DMS114 treated with DMSO at 0.1 percent for 48 hours (cell line): ENCODE measurements at regions not wholly inside any gene's neighbourhood (a gene's known extent, or its start where the extent isn't known, plus 50 kb on each side); places are given as distances from the start of the nearest gene placed in this dataset.
"Not testable (repeated sequence)": the region's sequence is repeated elsewhere in the genome, so short reads cannot be mapped to it uniquely, and the experiment has no call there.

ENCODE experiments used
- DNase-seq: peaks from one replicate; lab custom pipeline; 2025; ENCODE audit not compliant: unreplicated experiment; lab: John Stamatoyannopoulos, UW

DNA sequence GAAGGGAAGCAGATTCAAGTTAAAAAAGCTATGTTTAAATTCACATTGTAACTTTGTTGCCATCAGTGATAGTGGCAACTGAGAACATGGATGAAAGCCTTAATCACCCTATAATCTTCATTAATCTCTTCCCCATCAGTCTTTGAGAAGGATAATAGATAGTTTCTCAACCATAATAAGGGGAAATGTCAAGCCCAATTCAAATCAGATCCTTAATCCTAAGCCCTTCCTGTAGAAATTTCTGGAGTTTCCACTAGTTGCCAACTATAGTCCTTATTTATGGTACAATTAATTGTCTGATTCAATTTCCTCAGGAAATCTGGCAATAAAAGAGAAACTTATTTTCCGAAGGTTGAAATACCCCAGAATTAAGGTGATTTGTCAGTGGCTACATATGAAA lies 431.8 kb downstream of the ZWINT start:
- no peak for DNase-seq

DNA sequence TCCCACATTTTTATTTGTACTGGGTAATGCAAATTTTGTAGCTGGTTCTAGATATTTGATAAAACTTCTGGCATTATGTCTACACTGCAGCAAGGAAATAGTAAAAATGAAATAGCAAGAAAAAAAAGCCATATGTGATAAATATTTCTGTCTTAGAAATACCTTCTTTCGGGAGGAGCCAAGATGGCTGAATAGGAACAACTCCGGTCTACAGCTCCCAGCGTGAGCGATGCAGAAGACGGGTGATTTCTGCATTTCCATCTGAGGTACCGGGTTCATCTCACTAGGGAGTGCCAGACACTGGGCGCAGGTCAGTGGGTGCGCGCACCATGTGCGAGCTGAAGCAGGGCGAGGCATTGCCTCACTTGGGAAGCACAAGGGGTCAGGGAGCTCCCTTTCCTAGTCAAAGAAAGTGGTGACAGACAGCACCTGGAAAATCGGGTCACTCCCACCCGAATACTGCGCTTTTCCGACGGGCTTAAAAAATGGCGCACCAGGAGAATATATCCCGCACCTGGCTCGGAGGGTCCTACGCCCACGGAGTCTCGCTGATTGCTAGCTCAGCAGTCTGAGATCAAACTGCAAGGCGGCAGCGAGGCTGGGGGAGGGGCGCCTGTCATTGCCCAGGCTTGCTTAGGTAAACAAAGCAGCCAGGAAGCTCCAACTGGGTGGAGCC lies 461.4 kb downstream of the ZWINT start:
- not testable (repeated sequence) for DNase-seq

DNA sequence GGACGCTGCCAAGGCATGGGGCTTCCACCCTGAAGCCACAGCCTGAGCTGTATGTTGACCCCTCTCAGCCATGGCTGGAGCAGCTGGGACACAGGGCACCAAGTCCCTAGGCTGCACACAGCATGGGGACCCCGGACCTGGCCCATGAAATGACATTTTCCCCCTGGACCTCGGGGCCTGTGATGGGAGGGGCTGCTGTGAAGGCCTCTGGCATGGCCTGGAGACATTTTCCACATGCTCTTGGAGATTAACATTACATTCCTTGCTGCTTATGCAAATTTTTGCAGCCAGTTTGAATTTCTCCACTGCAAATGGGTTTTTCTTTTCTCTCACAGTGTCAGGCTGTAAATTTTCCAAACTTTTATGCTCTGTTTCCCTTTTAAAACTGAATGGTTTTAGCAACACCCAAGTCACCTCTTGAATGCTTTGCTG lies 463.6 kb downstream of the ZWINT start:
- no peak for DNase-seq

DNA sequence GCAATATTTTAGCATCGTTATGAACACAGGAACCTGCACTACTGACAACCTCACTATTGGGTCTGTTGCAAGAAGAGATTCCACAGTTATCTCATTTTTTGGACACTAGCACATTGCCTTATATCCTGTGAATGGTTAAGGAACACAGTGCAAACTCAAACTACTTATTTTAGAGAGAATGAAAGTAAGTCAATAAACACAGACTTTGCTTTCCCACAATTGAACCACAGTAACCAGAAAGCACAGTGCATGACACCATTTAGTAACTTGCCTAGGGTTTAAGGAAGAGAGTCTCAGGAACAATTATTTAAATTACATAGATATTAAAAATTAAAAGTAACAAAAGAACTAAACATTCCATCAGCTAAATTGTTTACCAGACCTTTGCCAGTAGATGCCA lies 468.8 kb downstream of the ZWINT start:
- DNase-seq = no peak

DNA sequence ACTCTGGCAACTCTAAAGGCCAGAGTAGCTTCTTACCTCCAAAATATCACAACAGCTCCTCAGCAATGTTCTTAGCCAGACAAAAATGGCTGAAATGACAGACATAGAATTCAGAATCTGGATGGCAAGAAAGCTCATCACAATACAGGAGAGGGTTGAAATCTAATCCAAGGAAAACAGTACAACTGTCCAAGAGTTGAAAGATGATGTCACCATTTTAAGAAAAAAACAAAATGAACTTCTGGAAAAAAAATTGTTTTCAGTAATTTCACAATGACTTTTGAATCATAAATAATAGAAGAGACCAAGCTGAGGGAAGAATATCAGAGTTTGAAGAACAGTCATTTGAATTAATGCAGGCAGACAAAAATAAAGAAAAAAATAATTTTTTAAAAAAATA lies 479.5 kb downstream of the ZWINT start:
- no peak for DNase-seq

DNA sequence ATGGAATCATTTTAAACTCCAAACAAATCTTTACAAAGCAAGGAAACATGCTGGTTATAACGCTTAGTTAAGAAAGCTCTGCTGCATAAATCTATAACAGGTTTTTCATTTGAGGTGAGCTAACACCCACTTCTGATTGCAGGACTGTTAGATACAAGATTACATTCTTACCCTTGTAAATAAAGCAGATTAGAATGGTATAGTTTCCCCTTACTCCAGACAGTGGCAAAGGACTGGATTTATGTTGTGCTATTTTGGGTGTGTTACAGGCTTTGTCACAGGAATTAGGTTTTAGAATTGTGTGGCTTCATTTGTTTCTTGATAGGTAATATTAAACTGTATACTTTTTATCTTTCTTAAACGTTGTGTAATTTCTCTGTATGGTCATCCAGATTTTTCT lies 487.6 kb downstream of the ZWINT start:
- no peak for DNase-seq

DNA sequence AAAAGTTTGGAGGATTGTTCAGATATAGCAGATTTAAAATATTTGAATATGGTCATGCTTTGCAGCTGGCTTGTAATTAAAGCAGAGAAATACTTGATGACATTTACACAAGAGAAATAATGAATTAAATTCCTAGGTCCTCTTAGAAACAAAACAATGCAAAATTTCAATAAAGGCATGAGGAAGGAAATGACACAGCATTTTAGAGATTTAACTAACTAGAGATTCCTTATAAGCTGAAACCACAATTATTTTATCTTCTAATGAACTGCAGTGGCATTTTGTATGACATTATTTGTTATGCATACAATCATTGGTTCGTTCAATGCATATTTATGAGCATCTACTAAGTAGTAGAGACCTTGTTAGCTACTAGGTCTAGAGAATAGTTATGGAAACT lies 490.9 kb downstream of the ZWINT start:
- DNase-seq = no peak

DNA sequence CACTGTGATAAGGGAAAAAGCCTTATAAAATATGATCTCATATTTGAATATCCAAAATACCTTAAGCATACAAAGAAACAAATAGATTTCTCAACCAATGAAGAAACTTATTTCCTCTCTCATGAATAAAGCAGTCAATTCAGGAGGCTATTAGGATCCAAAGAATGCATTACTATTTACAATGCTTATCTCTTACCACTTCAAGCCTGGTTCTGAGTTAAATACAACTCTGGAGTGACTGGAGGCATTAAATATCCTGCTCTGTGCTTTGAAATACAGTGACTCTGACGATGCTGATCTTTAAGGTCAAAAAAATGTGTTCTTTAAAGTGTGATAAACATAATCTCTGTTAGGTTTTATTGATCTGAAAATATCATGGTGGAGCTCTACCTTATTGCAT lies 493.2 kb downstream of the ZWINT start:
- DNase-seq = no peak

DNA sequence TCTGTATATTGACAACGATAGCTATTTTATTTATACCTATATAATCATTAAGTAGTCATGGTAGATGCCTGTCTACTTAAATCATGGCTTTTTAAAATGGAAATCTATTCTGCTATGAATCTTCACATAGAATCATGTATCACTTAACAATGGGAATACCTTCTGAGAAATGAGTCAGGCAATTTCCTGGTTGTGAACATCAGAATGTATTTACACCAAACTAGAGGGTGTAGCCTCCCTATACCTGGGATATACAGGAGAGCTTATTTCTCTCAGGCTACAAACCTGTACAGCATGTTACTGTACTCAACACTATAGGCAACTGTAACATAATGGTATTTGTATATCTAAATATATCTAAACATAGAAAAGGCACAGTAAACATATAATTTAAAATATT lies 502.3 kb downstream of the ZWINT start:
- DNase-seq = no peak

DNA sequence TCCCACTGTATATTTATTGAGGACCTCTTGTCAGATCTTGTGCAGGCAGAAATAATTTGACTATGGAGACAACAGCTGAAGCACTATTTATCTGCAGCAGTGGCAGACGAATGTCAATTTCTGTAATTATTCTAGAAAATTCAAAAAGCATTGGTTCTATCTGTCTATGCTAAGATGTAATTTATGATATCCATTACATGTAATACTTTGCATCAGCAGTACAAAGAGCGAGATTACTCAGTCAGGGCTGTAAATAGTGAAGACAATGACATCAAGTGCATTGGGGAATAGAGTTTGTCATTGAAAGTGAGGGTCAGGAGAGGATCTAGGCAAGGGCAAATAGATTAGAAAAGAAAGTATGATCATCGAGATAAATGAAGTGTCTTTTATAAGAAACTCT lies 508.2 kb downstream of the ZWINT start:
- DNase-seq = no peak

DNA sequence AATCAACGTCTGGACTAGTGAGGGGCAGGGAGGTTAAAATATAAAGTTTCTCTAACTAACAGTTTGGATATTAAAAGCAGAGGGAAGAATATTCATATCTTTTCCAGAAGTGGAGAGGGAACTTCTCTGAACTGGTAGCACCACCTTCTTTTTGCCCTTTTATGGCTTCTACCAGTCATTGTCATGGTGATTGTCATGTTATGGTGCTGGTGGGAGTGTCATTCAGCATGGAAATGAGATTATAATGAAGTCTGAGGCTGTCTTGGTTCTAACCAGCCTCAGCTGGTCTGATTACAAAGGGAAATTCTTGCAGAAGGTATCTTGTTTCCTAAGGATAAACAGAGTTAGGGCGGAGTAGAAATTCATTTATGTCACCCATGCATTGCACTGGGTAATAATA lies 523.8 kb downstream of the ZWINT start:
- DNase-seq = no peak

DNA sequence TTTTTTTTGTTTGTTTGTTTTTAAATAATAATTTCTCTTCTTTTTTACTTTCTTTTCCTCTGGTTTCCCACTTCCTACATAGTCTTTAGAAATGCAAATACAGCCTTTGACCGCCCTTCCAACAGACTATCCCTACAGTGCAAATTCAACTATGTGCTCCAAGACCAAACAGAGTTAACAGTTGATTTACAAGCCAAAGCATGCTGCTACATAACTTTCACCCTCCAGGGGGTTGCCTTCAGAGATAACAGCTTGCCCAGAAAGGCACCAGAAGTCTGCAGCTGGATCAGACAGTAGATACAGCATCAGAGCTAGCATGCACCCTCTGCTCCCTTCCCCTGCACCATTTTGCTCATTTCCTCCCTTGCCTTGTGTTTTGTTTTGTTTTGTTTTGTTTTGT lies 539.0 kb downstream of the ZWINT start:
- DNase-seq = no peak

DNA sequence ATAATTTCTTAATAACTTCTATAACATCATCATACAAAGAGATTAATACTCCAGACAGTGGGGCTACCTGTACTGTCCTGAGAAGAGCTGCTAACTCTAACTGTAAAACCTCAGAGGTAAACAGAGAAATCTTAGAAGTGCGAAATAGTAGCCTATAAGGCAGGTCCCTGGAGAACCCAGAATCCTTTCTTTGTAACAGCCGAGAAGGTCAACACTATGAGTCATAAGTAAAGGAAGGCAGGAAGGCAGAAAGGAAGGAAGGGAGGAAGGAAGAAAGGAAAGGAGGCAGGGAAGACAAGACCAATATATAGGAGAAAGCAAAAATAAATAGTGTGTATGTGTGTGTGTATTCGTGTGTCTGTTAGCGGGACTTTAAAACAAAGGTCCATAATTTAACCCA lies 540.6 kb downstream of the ZWINT start:
- DNase-seq = no peak

DNA sequence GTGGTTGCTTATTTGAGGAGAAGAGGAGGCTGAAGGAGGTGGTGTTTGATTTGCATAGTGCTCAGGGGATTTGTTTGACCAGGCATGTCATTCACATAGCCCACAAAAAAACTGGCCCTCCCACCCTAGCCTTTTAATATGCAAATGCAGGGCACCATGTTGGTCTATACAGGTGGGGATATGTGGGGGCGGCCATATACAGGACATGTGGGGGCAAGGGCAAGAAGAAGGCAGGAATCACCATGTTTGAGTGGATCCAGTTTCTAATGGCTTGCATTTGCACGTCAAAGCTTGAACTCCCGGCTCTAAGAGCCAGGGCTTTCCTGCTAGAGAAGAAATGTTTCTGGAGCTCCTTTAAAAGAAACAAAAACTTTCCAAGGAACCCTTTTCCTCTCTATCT lies 541.0 kb downstream of the ZWINT start:
- no peak for DNase-seq

DNA sequence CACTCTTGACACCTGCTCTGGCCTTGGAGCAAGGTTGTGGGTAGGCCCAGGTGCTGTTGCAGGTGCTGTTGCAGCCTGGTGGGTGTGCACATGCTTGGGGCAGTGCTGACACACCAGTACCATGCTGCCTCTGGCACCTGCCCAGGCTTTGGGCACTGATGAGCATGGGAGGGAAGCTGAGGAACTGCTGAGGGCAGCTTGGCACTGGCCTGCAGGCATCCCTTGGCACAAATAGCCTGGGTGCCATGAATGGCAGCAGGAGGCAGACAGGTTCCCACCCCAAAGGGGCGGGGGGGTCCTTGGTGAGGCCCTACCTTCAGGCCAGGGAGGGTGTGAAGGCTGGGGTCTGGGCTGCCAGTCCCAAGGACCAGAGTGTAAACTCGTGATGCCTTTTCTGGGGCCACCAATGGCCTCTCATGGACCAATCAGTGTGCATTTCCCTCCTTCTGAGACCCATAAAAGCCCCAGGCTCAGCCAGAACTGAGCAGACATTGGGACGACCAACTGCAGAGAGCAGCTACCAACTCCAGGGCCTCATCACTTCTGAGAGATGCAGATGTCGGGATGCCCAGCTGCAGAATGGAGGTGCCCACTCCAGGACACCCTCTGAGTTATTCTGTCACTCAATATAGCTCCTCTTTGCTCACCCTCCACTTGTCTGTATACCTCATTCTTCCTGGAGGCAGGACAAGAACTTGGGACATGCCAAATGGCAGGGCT lies 547.4 kb downstream of the ZWINT start:
- DNase-seq = no peak

DNA sequence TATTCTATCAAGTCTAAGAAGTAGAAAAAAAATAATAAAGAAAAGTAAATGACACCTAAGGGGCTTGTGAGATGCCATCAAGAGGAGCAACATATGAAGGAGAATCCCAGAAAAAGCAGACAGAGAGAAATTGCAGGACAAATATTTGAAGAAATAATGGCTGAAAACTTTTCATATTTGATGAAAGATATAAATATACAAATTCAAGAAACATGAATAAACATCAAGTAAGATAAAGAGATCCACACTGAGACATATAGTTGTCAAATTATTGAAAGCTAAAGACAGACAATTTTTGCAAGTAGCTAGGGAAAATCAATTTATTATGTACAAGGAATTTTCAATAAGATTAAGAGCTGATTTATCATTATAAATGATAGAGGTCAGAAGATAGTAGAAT lies 558.0 kb downstream of the ZWINT start:
- no peak for DNase-seq

DNA sequence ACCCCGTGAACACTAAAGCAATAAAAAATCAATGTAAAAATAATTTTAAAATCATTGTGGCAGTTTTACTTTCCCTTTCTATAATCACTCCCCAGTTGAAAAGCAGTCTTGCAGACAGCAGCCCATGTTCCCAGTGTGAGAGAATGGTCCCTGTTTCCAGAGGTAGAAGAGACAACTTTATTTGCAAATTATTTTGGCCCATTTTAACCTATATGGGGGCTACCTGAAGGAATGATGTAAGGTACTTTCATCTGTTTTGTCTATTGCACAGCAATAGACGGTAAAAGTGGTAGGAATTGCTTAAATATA lies 559.8 kb downstream of the ZWINT start:
- DNase-seq = no peak

DNA sequence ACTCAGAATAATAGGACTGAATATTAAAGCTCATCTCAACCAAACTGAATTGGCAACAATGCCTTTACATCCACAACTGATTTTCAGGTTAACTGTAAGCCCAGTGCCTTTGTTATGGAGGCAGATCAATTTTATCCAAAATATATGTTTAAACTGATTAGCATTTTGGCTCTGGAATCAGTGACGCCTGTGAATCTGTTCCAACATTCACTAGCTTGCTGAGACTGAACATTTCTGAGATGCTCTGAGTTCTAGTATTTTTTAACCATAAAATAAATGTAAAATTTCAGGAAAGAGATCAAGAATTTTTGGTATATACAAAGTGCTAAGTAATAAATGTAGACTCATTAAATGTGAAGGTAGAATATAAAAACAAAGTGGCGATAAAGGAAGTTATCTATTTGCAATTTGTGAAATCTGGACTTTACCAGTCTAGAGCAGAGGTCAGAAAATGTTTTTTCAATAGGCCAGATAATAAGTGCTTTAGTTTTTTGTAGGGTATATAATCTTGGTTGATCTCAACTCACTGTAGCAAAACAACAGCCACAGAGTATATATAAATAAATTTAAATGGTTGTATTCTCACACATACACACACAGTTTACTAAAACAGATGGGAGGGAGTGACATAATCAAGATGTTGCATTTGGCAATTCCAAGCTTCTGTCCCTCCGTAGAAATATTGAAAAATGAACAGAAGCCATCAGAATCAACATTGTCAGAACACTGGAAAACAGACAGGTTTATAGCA lies 560.3 kb downstream of the ZWINT start:
- DNase-seq = no peak

DNA sequence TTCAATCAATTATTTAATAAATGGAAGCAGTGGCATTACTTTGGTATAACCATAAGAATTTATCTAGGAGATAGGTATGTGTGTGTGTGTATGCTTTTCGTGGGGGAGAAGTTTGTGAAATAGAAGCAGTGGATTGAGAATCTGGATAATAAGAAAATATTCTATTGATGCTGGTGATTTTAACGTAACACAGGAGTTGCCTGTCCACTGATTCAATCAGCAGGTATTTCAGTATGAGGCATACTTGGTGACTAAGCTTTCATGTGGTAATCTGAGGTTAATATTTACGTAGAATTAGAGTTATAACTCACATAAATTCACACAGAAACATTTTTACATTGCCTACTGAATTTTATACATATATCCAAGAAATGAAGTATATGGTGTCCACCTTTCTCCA lies 568.0 kb downstream of the ZWINT start:
- DNase-seq = no peak

DNA sequence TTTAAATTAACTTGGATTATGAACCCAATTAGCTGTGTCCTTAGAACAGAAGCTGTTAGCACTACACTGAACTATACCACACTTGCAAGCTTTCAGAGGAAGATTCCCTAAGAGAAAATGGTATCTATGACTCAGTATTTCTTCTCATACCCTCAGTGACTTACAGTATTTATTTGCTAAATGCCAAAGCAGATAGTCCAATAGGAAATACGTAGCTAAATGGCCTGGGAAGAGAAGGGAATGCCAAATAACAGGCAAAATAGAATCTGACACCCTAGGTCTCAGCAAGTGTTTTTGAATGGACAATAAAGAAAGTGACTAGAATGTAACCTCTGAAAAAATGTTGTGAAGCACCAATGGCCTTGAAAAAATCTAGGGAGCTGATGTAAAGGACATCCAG lies 570.8 kb downstream of the ZWINT start:
- DNase-seq = not testable (repeated sequence)

DNA sequence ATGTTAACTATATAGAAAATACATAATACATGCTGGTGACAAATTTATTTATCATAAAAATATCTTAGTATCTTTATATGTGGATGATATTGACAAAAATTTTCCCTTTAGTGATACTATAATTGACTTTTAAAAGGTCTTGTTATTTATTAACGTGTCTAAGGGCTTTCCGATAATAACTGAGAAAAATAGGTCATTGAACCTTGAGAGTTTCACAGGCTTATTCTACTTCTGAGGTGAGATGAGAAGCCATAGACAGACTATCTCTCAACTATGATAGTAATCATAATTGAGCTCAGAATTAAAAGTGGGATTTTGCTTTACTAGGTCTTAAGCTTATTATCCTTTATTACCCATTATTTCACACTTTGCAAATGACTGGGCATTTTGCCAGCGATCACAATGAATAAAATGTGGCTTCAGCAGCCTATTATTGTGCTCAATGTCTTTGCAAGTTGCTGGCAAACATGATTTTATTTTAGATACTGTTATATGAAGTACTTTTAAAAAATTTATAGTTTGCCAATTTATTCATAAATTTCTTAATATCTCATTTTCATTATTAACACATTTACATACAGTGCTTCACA lies 574.5 kb downstream of the ZWINT start:
- no peak for DNase-seq

DNA sequence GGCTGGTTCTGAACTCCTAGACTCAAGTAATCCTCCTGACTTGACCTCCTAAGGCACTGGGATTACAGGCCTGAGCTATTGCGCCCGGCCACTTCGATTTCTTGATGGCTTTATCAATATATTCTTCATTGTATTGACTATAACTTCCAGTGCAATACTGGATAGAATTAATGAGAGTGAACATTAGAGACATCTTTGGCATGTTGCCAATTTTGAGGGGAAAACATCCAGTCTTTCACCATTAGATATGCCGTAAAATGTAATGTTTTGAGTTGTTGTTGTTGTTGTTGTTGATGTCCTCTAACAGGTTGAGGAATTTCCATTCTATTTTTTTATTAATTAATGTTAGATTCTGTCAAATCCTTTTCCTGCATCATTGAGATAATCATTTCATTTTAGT lies 578.9 kb downstream of the ZWINT start:
- no peak for DNase-seq
